ENCODE measurements at regions not wholly inside any gene's neighbourhood (a gene's known extent, or its start where the extent isn't known, plus 50 kb on each side); places are given as distances from the start of the nearest gene placed in this dataset.

DNA sequence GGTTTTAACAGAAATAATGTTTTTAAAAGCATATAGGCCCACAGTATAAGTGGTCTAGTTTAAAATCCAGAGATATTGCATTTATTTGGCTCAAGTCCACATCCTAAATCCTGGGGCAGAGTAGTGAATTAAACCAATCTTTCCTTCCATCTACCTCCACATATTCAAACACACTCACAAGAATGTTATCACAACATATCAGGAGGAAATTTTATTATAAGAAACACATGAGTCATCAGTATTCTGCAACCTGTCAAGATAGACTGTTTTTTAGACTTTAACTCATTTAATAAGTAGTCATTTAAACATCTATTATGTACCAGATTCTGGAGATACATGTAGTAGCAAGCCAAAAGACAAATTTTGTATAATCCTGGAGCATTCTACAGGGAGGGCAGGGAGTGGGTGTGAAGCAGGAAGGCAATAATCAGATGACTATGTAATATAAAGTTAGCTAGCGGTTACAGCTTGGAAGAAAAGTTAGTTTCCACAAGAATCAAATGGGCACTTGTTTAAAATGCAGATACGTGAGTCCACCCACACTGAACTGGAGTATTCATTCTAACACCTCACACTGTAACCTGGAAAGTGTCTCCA is 187.3 kb upstream of the PIK3R1 start:
- Histone ChIP-seq H3K27me3 (ENCODE audit: control insufficient read depth, low read length) (no peaks in the 10 kb centered on the region), H3K9me2 (replicated peaks; ENCODE audit: control insufficient read depth, low read length) (no peaks in the 10 kb centered on the region), H4K20me1 (ENCODE audit: control insufficient read depth, insufficient read depth, low read depth, low read length) (no peaks in the 10 kb centered on the region), H3K79me2 (ENCODE audit: control insufficient read depth, low read length) (no peaks in the 10 kb centered on the region), H3F3A (ENCODE audit: control insufficient read depth, insufficient read depth) (no peaks in the 10 kb centered on the region), H3K4me1 (ENCODE audit: control insufficient read depth, low read length) (no peaks in the 10 kb centered on the region), H3K4me3 (ENCODE audit: low read length) (no peak overlapping the region), H3K4me2 (ENCODE audit: low read length) (no peak overlapping the region), H3K9me3 (ENCODE audit: control insufficient read depth, insufficient read depth, low read length) (no peaks in the 10 kb centered on the region), H3K36me3 (ENCODE audit: control insufficient read depth, low read length) (no peaks in the 10 kb centered on the region), H3K27ac (ENCODE audit: low read depth, low read length) (no peak overlapping the region)
- no peak for TF ChIP-seq EZH2phosphoT487 (IDR thresholded peaks at IDR 0.05; ENCODE audit: borderline replicate concordance, low read length)
- no peak for TF ChIP-seq CTCF (IDR thresholded peaks at IDR 0.05; ENCODE audit: low read depth, low read length, poor library complexity, severe bottlenecking)

DNA sequence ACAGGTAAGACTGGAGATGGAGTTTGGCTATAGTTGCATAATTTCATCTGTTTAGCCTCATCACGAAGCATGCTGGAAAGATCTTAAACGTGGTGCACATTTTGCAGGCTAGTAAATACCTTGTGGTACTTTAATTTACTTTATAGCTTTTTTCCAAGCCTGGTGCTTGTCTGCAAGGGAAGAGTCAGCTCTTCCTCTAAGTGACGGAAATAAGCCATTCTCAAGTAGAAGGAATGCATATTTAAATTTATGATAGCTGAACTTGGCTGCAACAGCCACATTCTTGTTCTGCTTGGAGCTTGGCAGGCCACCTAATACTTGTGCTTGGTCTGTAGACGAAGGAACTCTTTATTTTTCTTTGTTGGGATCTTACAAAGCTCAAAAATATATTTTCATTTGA is 188.0 kb upstream of the PIK3R1 start:
- no peak overlapping the region for H3K4me2 ChIP-seq (ENCODE audit: low read length)
- no peaks in the 10 kb centered on the region for H3F3A ChIP-seq (ENCODE audit: control insufficient read depth, insufficient read depth)
- H3K4me3 ChIP-seq (ENCODE audit: low read length), result no peak overlapping the region
- H3K4me1 ChIP-seq (ENCODE audit: control insufficient read depth, low read length), result no peaks in the 10 kb centered on the region
- H3K9me2 ChIP-seq (replicated peaks; ENCODE audit: control insufficient read depth, low read length), result no peaks in the 10 kb centered on the region
- no peaks in the 10 kb centered on the region for H3K79me2 ChIP-seq (ENCODE audit: control insufficient read depth, low read length)
- H3K9me3 ChIP-seq (ENCODE audit: control insufficient read depth, insufficient read depth, low read length), result no peaks in the 10 kb centered on the region
- no peaks in the 10 kb centered on the region for H4K20me1 ChIP-seq (ENCODE audit: control insufficient read depth, insufficient read depth, low read depth, low read length)
- TF ChIP-seq EZH2phosphoT487 (IDR thresholded peaks at IDR 0.05; ENCODE audit: borderline replicate concordance, low read length) (no peak), CTCF (IDR thresholded peaks at IDR 0.05; ENCODE audit: low read depth, low read length, poor library complexity, severe bottlenecking) (no peak)
- no peaks in the 10 kb centered on the region for H3K27me3 ChIP-seq (ENCODE audit: control insufficient read depth, low read length)
- H3K36me3 ChIP-seq (ENCODE audit: control insufficient read depth, low read length), result no peaks in the 10 kb centered on the region
- H3K27ac ChIP-seq (ENCODE audit: low read depth, low read length), result no peak overlapping the region

- H3K4me3 ChIP-seq (ENCODE audit: low read length), result no peak overlapping the region
- H3K9me3 ChIP-seq (ENCODE audit: control insufficient read depth, insufficient read depth, low read length), result no peaks in the 10 kb centered on the region
- no peak overlapping the region for H3K4me2 ChIP-seq (ENCODE audit: low read length)
- TF ChIP-seq EZH2phosphoT487 (IDR thresholded peaks at IDR 0.05; ENCODE audit: borderline replicate concordance, low read length), result no peak
- no peak for TF ChIP-seq CTCF (IDR thresholded peaks at IDR 0.05; ENCODE audit: low read depth, low read length, poor library complexity, severe bottlenecking)
- no peaks in the 10 kb centered on the region for H3K79me2 ChIP-seq (ENCODE audit: control insufficient read depth, low read length)
- no peak overlapping the region for H3K27ac ChIP-seq (ENCODE audit: low read depth, low read length)
- H3K36me3 ChIP-seq (ENCODE audit: control insufficient read depth, low read length), result no peaks in the 10 kb centered on the region
- H3F3A ChIP-seq (ENCODE audit: control insufficient read depth, insufficient read depth), result no peaks in the 10 kb centered on the region
- no peaks in the 10 kb centered on the region for H4K20me1 ChIP-seq (ENCODE audit: control insufficient read depth, insufficient read depth, low read depth, low read length)
- H3K4me1 ChIP-seq (ENCODE audit: control insufficient read depth, low read length), result no peaks in the 10 kb centered on the region
- H3K9me2 ChIP-seq (replicated peaks; ENCODE audit: control insufficient read depth, low read length), result no peaks in the 10 kb centered on the region
- no peaks in the 10 kb centered on the region for H3K27me3 ChIP-seq (ENCODE audit: control insufficient read depth, low read length)
These were observed 189.3 kb upstream of the PIK3R1 start for GRCh38 chr5:68026092-68026885.

Data from DOHH2 (cell line).